HG03064 (cell line): ENCODE measurements at regions not wholly inside any gene's neighbourhood (a gene's known extent, or its start where the extent isn't known, plus 50 kb on each side); places are given as distances from the start of the nearest gene placed in this dataset.
"Not testable (repeated sequence)": the region's sequence is repeated elsewhere in the genome, so short reads cannot be mapped to it uniquely, and the experiment has no call there.

ENCODE experiments used
- ATAC-seq: cut with Tn5 transposase; IDR thresholded peaks from one replicate; pipeline ENCODE4 v1.9.1; 2021; ENCODE audit warnings: low read depth; ENCODE audit not compliant: unreplicated experiment

- no peak for ATAC-seq
Measured at GRCh38 chr5:97998941-97999340, 774.5 kb upstream of the RGMB start.

- ATAC-seq, result no peak
Measured at GRCh38 chr5:98004463-98004862, 769.0 kb upstream of the RGMB start.

DNA sequence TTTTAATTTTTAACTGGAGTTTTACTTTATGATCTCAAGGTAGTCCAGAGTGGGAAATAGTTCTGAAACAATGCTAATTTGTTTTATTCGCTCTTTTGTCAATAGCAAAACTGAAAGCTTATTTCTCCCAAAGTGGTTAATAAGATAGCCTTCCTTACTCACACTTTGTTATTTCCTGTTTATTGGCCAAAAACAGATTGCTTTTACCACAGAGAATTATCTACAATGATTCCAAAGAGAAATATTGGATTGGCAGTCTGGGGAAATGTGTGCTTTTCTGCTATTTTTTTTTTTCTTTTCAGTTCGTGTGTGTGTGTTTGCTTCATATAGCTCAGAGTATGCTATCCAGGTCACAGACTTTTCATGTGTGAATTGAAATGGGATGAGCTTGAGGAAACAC, 756.7 kb upstream of the RGMB start:
- ATAC-seq, result no peak

- ATAC-seq, result not testable (repeated sequence)
Measured at GRCh38 chr5:98030273-98030672, 743.2 kb upstream of the RGMB start.

DNA sequence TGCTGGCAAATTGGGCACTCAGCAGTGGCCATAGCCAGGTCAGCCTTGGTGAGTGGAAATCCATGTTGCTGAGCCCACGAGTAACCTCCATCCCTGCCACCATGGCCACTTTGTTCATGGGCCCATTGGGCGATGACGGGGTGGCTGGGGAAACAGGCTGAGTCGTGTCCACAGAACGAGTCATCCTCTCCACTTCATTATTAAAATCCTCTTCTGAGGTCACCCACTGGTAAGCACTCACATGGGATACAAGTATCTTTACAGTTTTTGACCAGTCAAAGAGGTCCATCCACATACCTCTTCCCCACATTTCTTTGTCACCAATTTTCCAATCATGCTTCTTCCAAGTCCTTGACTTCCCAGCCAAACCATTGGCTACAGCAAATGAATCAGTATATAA, 742.4 kb upstream of the RGMB start:
- ATAC-seq, result not testable (repeated sequence)

DNA sequence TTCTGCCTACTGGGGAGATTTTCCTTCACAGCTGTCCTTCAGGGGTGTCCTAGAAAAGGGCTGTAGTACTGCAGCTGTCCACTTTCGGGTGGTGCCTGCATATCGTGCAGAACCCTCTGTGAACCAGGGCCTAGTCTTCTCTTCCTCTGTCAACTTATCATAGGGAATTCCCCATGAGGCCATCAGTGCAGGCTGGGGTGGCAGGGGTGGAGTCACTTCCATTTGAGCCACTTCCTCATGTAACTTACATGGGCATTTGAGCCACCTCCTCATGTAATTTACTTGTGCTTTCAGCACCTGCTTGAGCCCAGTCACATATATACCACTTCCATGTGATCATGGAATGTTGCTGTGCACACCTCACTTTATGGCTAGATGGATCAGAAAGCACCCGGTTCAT, 742.0 kb upstream of the RGMB start:
- no peak for ATAC-seq

DNA sequence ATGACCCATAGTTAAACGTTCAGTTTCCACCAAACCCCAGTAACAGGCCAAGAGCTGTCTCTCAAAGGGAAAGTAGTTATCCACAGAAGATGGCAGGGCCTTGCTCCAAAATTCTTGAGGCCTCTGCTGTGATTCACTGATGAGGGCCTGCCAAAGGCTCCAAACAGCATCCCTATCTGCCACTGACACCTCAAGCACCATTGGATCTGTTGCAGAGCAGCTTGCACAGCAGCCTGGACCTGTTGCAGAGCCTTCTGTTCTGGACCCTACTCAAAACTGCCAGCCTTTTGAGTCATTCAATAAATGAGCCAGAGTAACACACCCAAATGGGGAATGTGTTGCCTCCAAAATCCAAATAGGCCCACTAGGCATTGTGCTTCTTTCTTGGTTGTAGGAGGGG, 741.5 kb upstream of the RGMB start:
- no peak for ATAC-seq

GRCh38 chr5:98041661-98042060, 731.8 kb upstream of the RGMB start:
- ATAC-seq, result no peak

DNA sequence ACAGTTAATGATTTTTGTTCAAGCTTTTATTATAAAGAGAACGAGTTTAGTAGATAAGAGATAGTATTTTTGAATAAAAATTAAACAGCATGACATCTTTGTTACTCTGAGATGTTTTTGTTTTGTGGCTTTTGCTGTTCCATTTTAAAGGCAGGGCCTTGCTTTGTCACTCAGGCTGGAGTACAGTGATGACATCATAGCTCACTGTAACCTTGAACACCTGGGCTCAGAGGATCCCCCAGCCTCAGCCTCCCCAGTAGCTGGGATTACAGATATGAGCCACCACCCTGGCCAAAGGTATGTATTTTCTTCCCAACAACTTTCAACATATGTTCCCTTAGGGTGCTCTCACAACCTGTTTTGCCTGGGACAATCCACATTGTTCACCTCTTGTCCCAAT, 730.9 kb upstream of the RGMB start:
- no peak for ATAC-seq

GRCh38 chr5:98042961-98043360, 730.5 kb upstream of the RGMB start:
- ATAC-seq, result no peak

- no peak for ATAC-seq
Measured at GRCh38 chr5:98050583-98050982, 722.9 kb upstream of the RGMB start.

DNA sequence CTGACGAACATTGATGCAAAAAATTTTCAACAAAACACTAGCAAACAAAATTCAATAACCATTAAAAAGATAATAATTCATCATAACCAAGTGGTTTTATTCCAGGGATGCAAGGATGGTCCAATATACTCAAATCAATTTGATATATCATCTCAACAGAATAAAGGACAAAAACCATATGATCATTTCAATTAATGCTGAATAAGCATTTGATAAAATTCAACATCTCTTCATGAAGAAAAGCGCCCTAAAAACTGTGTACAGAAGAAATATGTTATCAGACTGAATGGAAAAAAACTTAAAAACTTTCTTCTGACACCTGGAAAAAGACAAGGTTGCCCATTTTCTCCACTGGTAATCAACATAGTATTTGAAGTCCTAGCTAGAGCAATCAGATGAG, 720.3 kb upstream of the RGMB start:
- no peak for ATAC-seq

GRCh38 chr5:98060148-98060547, 713.3 kb upstream of the RGMB start:
- ATAC-seq, result no peak

DNA sequence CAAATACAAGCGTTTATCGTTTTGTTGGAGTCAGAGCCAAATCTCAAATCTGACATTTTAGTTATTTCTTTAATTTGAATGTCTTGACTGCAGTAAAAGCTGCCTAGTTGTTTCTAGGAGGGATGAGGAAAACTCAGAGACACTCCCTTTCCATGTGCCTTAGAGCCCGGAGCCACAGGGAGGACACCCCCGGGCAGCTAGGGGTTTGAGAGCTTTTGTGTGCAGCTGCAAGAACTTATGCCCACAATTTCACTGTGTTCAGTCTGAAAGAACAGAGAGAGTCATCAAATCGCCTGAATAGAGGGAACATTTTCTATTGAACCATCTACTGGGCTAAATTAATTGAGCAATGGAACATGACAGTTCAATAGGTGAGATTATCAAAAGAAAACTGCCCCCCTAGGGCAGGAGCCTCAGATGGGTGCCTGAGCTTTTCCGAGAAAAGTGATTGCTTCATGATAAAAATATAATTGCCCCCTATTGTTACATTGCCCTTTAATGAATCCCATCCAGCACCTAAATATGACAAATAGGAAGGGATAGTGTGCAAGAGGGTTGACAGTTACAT, 709.3 kb upstream of the RGMB start:
- no peak for ATAC-seq

- no peak for ATAC-seq
Measured at GRCh38 chr5:98065261-98065909, 708.1 kb upstream of the RGMB start.

DNA sequence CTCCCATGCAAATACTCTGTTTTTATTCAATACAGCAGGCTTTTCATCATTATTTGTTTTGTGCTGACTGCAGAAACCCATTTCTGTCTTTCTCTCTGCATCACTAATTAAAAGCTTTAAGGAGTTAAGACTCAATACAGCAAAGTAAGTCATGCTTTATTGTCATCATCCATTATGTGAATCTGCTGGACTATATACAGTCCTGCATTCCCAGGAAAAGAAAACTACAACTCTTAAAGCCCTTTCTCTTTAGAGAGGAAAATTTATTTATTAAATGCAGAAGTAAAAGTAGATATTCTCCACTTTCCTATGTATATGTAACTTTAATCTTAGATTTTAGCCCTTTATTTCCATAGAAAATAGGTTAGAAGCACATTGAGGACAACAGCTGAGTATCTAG, 706.6 kb upstream of the RGMB start:
- ATAC-seq, result no peak

DNA sequence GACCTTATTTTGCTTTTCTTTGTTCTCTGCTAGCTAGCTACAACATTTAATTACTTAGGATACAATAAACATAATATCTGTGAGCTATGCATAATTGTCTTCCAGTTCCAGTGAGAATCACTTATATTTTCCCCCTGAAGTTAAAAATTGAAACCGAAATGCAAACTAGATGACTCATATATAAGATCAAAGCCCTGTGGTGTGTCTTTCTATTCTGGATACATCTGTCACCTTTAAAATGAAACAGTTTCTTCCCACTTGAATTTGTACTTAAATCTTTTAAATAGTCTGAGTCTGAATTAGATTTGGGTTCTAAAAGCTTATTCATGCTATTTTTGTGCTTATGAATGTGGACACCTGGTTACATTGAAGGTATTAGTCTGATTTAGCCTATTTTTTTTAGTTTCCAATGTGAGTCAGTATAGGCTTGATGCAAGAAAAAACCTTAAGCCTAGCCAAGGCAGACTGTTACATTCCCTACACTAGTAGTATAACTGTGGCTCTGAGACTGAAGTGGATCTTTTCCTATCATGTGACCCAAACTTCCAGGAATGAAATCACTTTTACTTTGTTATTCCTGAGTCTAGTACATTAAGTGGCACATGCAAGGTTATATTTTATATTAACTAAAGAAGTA, 703.5 kb upstream of the RGMB start:
- no peak for ATAC-seq

- ATAC-seq, result no peak
Measured at GRCh38 chr5:98072921-98073320, 700.5 kb upstream of the RGMB start.

GRCh38 chr5:98076501-98076900, 697.0 kb upstream of the RGMB start:
- no peak for ATAC-seq

DNA sequence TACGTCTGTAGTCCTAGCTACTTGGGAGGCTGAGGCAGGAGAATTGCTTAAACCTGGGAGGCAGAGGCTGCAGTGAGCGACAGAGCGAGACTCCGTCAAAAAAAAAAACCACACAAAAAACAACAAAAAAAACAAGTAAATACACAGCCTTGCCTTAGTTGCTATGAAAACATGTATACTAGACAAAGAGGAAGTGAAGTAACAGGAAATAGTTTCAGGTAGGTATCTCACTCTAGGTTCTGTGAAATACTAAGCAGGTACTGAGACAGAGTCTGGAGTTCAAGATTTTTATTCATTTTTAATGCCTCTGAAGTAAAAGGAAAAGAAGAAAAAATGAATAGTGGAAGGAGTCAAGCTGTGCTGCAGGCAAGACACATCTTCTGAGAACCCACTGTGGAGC, 687.9 kb upstream of the RGMB start:
- ATAC-seq, result no peak

- ATAC-seq, result no peak
Measured at GRCh38 chr5:98095072-98095471, 678.4 kb upstream of the RGMB start.

DNA sequence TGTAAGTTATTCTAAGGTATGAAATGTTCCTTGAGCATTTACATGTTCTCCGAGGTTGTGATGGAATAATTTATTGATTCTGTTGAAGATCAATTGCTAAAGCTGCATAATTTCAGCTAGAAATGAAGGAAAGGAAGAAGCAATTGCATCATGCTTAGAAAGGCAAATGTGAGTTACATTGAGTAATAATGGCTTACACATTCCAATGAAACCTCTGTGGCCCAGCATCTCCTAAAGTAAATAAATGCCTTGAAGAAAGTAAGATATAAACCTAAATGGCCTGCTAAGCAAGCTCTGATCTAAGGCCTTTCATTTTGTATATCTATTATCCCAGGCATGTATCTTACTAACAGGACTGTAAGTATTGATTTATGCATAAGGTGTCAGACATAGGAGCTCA, 677.3 kb upstream of the RGMB start:
- no peak for ATAC-seq
